LNCaP clone FGC (cell line): ENCODE measurements at regions not wholly inside any gene's neighbourhood (a gene's known extent, or its start where the extent isn't known, plus 50 kb on each side); places are given as distances from the start of the nearest gene placed in this dataset.

ENCODE experiments used
- DNase-seq: peaks from one replicate; pipeline ENCODE4 v3.0.0-alpha.2; 2011; ENCODE audit warnings: low read depth
- H3K4me3 ChIP-seq: 2 replicates; pipeline ENCODE4 v1.5.1; 2011; ENCODE audit warnings: mild to moderate bottlenecking, low read depth, low read length, control low read depth
- CTCF ChIP-seq: IDR thresholded peaks from 2 replicates; pipeline ENCODE4 v1.5.1; 2012; ENCODE audit warnings: mild to moderate bottlenecking; ENCODE audit not compliant: control insufficient read depth, insufficient read depth; ENCODE audit errors: extremely low read depth

- no peak overlapping the region for H3K4me3 ChIP-seq
- DNase-seq = no peak
- no peak for TF ChIP-seq CTCF
Measured at GRCh38 chr9:118761016-118761790, 608.0 kb downstream of the BRINP1 start.

DNA sequence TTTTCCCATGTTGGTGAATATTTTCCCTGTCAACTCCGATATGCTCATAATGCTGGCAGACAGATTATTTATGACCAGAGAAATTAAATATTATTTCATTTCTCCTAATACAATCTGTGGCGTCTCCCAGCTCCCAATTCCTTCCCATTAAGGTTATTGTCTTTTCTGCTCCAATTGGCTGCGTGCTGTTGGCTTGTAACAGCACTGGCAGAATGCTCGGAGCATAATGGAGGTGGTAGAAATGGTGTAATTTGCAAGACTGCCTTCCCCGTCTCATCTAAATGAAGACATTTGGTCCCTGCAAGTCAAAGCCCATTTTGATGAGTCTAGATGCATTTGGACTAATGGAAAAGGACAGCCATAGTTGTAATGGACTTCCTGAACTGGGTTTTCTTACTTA lies 601.7 kb downstream of the BRINP1 start:
- no peak overlapping the region for H3K4me3 ChIP-seq
- DNase-seq = no peak
- no peak for TF ChIP-seq CTCF

DNA sequence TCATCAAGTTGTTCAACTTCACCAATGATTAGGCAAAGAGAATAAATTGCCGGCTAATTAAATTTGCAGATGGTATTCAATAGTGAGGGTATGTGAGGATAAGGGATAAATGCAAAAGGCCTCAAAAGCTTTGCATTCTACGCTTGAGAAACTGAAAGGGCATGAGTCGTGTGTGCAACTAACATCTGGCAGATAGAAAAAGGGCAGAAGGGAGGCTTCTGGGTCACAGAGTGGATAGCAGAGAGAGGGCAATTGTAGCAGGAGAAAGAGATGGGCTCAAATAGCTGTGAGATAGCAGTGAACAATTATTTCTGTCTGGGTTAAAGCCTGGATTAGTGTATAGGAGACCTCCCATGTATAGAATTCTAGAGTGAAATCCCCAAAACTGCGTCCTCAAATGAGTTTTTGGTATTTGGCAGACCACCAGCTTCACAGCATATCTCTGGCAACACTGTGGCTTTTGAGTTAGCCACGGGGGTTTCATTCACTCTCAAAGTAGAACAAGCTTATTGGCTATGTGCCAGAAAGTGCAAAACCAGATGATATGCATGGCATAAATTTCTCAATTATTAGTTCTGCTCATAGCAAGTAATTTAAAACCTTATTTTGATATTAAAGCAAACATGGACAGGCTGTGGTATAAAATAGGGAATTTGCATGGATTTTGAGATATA lies 586.3 kb downstream of the BRINP1 start:
- no peak overlapping the region for H3K4me3 ChIP-seq
- DNase-seq = no peak
- TF ChIP-seq CTCF = no peak

DNA sequence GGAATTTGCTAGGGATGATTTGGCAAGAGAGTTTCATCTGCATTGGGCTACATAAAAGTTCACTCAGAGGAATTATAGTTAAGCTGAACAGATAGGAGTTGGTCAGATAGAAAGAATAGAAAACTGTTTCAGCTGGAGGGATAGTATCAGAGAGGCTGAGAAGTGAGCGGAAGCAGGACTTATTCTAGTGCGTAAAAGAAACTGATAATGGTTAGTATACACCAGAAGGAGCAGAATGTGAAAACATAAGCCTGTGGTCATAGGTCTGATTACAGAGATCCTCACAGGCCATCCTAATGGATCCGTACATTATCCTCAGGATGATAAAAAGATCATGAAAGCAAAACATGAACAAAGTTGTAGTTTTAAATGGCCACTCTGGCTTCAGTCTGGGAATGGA lies 585.2 kb downstream of the BRINP1 start:
- H3K4me3 ChIP-seq = no peak overlapping the region
- TF ChIP-seq CTCF = no peak
- DNase-seq = no peak

DNA sequence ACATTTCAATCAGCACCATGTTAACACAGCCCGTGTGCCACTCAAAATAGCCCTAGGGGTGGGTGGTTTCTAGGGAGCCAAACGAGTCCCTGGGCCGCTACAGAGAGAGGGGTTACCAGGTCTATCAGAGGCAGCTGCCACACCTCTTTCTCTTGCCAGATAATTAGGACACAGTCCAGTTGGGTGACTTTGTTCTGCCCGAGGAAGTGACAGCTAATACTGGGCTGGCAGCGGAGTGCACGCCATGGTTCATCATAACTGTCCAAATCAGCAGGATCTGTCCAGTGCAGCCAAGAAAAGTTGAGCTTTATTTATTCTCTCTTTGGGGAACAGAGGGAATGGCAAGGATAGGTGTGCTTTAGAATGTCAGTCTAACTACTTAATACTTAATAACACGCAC lies 583.8 kb downstream of the BRINP1 start:
- H3K4me3 ChIP-seq = no peak overlapping the region
- no peak for DNase-seq
- no peak for TF ChIP-seq CTCF

GRCh38 chr9:118786877-118787276 lies 582.4 kb downstream of the BRINP1 start:
- no peak for TF ChIP-seq CTCF
- H3K4me3 ChIP-seq = no peak overlapping the region
- DNase-seq = no peak
